ENCODE measurements at regions not wholly inside any gene's neighbourhood (a gene's known extent, or its start where the extent isn't known, plus 50 kb on each side); places are given as distances from the start of the nearest gene placed in this dataset.

- no peak overlapping the region for H3K27ac ChIP-seq
- no peak for TF ChIP-seq CTCF (conservative IDR thresholded peaks at IDR 0.05)
Measured at GRCh38 chr15:96702589-96702988, 372.1 kb downstream of the NR2F2 start.

- H3K27ac ChIP-seq: no peak overlapping the region
- TF ChIP-seq CTCF (conservative IDR thresholded peaks at IDR 0.05): no peak
Measured at GRCh38 chr15:96703091-96703490, 372.6 kb downstream of the NR2F2 start.

- no peak overlapping the region for H3K27ac ChIP-seq
- no peak for TF ChIP-seq CTCF (conservative IDR thresholded peaks at IDR 0.05)
Measured at GRCh38 chr15:96703794-96704550, 373.5 kb downstream of the NR2F2 start.

GRCh38 chr15:96716075-96716474, 385.6 kb downstream of the NR2F2 start:
- H3K27ac ChIP-seq: no peak overlapping the region
- TF ChIP-seq CTCF (conservative IDR thresholded peaks at IDR 0.05): no peak

- TF ChIP-seq CTCF (conservative IDR thresholded peaks at IDR 0.05): no peak
- H3K27ac ChIP-seq: no peak overlapping the region
Measured at GRCh38 chr15:96716478-96716877, 386.0 kb downstream of the NR2F2 start.

- no peak overlapping the region for H3K27ac ChIP-seq
Measured at GRCh38 chr15:96720251-96720650, 389.8 kb downstream of the NR2F2 start.

GRCh38 chr15:96720656-96721055, 390.2 kb downstream of the NR2F2 start:
- no peak overlapping the region for H3K27ac ChIP-seq
- no peak for TF ChIP-seq CTCF (conservative IDR thresholded peaks at IDR 0.05)

More at GRCh38 chr15:96720251-96720650, 389.8 kb downstream of the NR2F2 start:
- TF ChIP-seq CTCF (conservative IDR thresholded peaks at IDR 0.05): no peak
